Adrenal gland (tissue), 5 donors: ENCODE measurements at regions not wholly inside any gene's neighbourhood (a gene's known extent, or its start where the extent isn't known, plus 50 kb on each side); places are given as distances from the start of the nearest gene placed in this dataset.

Experiments
- CTCF ChIP-seq, 6 experiments: fragments of 450-650 bp in 4 of 6; fragments of 200-600 bp in 2 of 6; sonication (generic) in 1 of 6; IDR thresholded peaks; 1 replicate in 5 of 6; 2 replicates in 1 of 6; pipeline versions ENCODE4 v1.5.1 to v1.8.0; 2016 to 2021; ENCODE audit warnings: antibody characterized with exemption in 6 of 6, mild to moderate bottlenecking in 2 of 6, moderate library complexity in 1 of 6
- POLR2A ChIP-seq, 2 donors: fragments of 450-650 bp; IDR thresholded peaks; one replicate each; pipeline ENCODE4 v1.6.1; 2017; ENCODE audit warnings: antibody characterized with exemption in 2 of 2, mild to moderate bottlenecking in 2 of 2, moderate library complexity in 1 of 2
- donor health status: DM: no; HTN: no; CAD: no.

GRCh38 chr9:81759680-81760215, 70.4 kb upstream of the TLE1 start:
- TF ChIP-seq CTCF (IDR thresholded peaks at IDR 0.05) = no peak
- TF ChIP-seq POLR2A (IDR thresholded peaks at IDR 0.05) = no peak
